HCT116 (cell line): ENCODE measurements at regions not wholly inside any gene's neighbourhood (a gene's known extent, or its start where the extent isn't known, plus 50 kb on each side); places are given as distances from the start of the nearest gene placed in this dataset.

Experiments
- ATF3 ChIP-seq: IDR thresholded peaks from 2 replicates; pipeline ENCODE4 v1.6.1; 2012
- CTCF ChIP-seq, 3 experiments: fragments of 200-600 bp in 1 of 3; sonication (generic) in 1 of 3; IDR thresholded peaks in 2 of 3; conservative IDR thresholded peaks in 1 of 3; 2 replicates each; pipeline ENCODE4 v1.5.1; 2012 to 2017; ENCODE audit warnings: low read depth in 2 of 3, low read length in 2 of 3, antibody characterized with exemption in 1 of 3, borderline replicate concordance in 1 of 3, control low read depth in 1 of 3, mild to moderate bottlenecking in 1 of 3, mixed read lengths in 1 of 3, mixed run types in 1 of 3, moderate library complexity in 1 of 3; ENCODE audit not compliant: insufficient read depth in 1 of 3
- EZH2 ChIP-seq: fragments of 200-600 bp; sonication (generic); IDR thresholded peaks from 2 replicates; pipeline ENCODE4 v1.6.1; 2017; ENCODE audit warnings: antibody characterized with exemption, mixed run types
- POLR2A ChIP-seq: IDR thresholded peaks from 2 replicates; pipeline ENCODE4 v1.7.0; 2011; ENCODE audit warnings: borderline replicate concordance; ENCODE audit not compliant: insufficient read depth, insufficient read length; ENCODE audit errors: extremely low read depth
- RAD21 ChIP-seq: IDR thresholded peaks from 2 replicates; pipeline ENCODE4 v1.6.1; 2012; ENCODE audit warnings: low read depth, mild to moderate bottlenecking

GRCh38 chr14:29462321-29462720 is 465.3 kb downstream of the PRKD1 start:
- TF ChIP-seq CTCF (IDR thresholded peaks at IDR 0.05 in 2 of 3, conservative IDR thresholded peaks at IDR 0.05 in 1 of 3; ENCODE audit: borderline replicate concordance in 1 of 3, insufficient read depth in 1 of 3, low read depth in 2 of 3, low read length in 2 of 3) (no peak), POLR2A (no peak), EZH2 (no peak), RAD21 (no peak), ATF3 (no peak)
